ENCODE measurements at regions not wholly inside any gene's neighbourhood (a gene's known extent, or its start where the extent isn't known, plus 50 kb on each side); places are given as distances from the start of the nearest gene placed in this dataset.
A peak's percentile ranks its signal among the peaks of the same experiment; 100 is the strongest.

DNA sequence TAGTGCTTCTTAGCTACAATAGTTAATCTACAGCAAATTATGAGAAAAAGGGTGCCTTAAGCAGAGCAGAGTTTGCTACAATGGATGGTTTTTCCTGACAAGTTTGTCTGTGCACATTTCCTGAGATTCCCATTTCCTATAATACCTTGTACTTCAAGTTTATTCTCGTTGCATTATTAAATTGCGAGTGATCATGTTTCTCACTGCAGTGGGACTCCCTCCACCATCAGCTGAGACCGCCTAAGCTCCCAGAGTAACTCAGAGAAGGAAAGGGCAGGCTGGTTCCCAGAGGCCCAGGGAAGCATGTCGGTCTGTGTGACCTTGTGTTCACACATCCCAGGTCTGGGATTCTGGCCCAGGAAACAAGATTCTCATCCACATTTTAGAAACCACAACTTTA is 162.1 kb downstream of the ARL4C start:
- DNase-seq: no peak

DNA sequence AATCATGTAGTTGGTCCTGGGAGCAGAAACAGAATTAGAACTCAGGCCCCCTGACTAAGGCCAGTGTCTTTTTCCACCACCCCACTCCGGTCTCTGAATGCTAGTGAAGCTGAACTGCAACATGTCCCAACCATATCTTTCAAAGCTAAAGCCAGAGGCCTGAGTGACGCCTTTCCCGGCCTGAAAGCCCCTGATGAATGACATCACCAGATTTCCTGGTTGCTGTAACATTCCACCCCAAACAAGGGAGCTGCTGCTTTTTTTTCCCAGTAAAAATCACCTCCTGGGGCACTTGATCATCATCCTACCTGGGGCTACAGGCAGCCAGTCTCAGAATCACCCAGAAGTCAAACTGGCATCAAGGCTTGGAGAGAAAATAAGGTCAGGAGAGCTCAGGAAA is 162.7 kb downstream of the ARL4C start:
- no peak for DNase-seq

DNA sequence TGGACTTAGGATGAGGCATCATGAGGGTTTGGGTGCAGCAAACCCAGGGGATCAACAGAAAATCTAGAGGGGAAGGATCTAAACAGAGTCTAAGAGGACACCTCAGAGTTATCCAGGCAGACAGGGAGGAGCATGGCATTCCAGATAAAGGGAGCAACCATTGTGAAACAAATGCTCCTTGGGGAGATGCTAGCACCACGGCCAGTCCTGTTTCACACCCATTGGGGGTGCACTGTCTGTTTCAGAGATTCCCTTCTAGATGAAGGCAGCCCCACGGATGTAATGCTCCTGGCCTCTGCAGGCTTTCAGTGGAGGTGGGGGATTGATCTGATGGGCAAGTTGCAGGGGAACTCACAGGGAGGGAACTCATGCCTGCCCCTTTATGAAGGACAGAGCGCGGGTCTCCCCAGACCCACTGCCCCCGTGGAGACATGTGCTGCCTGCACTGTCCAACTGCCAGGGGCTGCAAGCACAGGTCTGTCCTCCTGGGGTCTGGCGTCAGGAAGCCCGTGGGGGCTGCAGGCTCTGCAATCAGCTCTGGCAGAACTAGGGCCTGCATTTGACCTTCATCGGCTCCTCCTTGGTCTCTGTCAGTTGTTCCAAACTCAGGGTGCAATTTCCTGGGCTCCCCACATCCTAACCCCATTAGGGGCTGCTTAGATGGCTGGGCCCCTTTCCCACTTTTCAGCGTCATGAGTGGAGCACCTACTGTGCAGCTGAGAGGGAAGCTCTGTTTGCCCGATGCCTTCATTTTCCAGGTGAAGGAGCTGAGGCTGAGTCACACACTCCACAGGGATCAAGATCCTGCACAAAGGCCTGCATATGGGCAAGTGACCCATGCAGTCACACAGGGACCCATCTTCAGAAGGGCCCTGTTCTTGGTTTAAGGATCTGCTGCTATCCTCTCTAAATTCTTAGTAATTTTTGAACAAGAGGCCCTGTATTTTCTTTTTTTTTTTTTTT is 163.4 kb downstream of the ARL4C start:
- DNase-seq: no peak

DNA sequence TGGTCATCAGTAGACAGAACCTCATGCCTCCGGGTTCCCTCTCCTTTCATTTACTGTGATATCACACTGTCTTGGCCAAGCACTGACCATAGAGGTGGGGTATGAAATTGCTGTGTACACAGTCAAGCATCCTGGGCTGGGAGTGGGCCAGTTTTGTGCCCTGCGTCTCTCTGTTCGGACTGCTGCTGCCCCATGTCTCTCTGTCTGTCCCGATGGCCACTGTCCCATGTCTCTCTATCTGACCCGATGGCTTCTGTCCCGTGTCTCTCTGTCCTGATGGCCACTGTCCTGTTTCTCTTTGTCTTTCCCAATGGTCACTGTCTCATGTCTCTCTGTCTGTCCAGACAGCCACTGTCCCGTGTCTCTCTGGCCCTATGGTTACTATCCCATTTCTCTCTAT is 164.9 kb downstream of the ARL4C start:
- DNase-seq: no peak

DNA sequence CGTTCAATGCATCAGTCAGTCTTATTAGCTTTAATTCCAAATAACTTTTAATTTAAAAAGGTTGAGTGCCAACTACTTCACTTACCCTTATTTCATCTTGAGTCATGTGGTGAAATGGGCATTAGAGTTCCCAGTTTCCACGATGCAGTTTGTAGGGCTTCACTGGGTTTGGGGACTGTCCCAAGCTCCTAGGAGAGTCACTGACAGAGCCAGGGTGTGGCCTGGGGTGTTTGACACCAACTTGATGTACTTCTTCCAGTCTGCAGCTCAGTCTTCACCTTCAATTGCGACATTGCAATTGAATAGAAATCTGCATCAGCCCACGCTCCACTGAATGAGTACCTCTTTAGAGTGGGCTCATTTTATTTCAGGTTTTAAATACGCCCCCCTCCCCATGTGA is 165.3 kb downstream of the ARL4C start:
- DNase-seq: peak; percentile 48

DNA sequence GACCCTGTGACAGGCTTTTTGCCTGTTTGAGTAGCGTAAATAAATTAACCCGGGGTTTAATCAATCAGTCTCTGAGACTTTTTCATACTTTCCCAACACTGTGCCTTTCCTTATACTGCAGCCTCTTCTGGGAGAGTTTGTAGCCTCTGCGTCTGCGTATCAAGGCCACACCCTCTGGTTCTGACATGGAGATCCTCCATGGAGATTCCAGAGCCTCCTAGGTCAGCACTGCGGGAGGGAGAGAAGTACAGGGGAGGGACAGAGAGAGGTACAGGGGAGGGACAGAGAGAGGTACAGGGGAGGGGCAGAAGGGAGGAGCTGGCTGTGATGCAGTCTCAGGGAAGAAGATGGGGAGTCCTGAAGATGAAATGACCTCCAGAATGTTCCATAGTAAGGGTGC is 166.0 kb downstream of the ARL4C start:
- no peak for DNase-seq

DNA sequence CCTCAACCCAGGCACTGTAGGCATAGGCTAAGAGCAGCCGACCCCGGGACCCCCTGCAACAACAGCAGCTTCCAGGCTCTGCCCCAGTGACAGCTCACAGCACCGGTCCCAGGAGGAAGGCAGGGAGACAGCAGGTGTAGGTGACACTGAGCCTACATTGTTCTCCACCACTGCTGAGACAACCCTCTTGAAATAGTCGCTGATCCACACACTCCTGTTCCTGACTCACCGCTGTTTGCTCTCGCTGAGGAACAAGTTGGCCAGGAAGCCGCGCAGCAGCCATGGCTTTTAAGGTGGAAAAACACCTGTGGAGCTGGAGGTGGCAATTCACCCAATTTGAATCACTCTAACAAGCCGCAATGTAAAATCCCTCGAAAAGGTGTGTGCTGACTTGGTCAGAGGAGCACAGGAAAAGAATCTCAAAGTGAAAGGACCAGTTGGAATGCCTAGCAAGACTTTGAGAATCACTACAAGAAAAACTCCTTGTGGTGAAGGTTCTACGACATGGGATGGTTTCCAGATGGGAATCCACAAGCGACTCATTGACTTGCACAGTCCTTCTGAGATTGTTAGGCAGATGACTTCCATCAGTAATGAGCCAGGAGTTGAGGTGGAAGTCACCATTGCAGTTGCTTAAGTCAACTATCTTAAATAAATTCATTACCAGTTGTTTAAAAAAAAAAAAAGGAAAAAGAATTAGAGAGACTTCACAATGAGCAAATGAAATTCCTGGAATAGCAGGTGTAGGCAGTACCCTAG is 167.5 kb downstream of the ARL4C start:
- no peak for DNase-seq

DNA sequence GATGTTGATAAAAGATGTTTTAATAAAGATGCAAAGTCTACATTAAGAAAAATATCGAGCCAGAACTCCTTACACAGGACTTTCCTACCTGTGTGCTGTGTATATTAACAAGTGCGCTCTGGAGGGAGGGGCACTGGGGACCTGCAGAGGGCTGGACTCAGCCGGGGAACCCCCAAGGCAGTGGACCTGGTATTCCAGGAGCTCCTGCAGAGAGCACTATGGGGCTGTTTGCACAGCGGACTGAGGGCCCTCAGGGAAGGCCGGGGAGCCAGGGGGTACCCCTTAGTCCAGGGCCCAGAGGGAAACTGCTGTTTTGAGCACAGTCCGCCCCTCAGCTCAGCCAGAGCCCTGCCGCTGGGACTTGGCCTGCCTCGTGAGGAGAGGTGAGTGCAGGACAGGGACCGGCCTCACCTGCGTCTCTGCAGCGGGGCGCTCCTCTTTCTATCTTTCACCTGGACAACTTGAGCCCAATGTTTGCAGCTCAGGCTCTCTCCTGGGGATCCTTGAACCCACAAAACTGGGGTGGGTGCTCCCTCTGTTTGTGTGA is 168.4 kb downstream of the ARL4C start:
- no peak for DNase-seq

DNA sequence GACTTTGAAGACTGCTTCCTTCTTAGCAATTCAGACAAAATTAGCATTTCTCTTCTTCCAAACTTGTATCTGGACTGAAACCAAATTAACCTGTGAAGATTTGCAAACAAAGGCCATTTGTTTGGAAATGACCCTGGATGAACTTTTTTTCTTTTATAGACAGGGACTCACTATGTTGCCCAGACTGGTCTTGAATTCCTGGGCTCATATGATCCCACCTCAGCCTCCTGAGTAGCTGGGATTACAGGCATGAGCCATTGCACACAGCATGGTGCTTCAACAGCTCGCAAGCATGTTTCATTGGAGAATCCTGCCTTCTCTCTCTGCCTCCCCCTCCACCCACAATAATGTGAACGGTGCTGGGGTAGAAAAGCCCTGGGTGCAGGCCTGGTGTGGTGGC is 170.2 kb downstream of the ARL4C start:
- DNase-seq: no peak

DNA sequence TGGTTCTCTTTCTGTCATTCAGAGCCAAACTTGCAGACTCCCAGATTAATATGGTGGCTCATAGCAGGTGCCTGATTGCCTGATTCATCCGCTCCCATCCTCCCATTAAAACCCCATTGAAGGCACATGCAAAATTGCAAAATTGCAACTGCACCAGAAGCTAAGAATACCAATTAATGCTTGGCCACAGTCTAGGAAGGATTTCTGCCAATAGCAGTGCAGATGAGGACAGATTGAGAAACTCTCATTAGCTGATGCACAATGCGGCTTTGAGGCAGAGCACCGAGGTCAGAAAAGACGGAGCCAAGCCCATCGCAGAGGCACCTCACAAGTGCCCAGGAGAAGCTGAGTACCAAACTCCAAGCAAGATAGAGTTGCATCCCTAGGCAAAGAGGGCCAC is 172.8 kb downstream of the ARL4C start:
- no peak for DNase-seq

DNA sequence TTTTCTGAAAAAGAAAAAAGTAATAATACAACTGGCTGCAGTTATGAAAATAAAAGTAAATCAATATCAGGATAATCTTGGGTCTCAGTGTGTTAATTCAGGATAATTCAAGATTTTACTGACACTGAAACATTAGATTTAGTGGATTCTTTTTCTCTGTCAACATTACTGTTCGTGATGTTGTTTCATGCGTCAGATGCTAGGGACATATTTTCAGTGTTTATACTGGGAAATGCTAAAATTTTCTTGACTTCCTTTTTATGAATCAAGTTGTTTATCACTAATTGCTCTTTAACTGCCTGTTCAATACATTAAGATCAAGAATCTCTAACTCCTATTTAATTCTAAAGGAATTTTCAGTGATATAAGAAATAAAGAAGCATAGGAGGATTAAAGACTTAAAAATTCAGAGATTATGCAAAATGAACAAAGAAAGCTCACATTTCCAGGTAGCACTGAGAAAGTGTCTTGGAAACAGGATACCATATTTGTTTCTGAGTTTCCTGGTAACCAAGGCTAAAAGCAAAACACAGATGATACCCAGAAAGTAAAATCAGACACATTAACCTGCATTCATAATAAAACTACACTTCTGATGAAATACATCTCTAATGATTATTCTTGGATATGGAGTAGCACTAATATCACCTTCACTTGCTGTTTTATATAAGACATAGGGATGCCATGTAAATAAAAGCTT is 174.0 kb downstream of the ARL4C start:
- DNase-seq: no peak

DNA sequence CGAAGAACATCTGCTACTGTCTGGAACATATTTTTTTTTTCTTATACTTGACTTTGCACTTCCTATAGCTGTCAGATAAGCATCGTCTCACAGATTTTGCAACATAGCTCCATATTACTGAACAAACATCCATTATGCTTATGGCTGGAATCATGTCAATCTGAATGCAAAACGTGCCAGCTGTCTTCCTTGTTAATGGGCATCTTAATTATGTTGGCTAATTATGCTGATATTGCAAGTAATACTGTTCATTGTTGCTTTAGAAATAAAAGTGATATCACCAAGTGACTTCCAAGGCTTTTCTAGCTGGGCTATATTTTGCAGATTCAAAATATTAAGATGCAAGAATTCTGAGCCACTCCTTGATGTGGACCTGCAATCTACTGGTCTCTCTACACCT is 176.8 kb downstream of the ARL4C start:
- DNase-seq: no peak

DNA sequence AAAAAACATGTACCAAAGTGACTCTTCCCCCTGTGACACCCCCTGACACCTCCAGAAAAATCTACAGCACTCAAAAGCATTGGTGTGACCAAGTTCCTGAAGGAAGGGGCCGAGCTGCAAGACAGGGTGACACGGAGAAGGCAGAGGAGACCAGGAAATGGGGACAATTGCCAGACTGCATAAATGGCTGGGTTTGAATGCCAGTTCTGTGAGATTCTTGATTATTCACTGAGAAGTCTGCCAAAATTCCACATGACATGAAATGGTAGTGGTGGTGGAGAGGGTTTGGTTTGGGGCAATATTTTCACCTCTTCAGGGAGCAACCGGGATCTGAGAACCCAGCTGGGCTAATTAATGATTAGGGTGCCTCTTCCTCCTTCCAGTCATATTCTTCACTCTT is 178.5 kb downstream of the ARL4C start:
- no peak for DNase-seq

DNA sequence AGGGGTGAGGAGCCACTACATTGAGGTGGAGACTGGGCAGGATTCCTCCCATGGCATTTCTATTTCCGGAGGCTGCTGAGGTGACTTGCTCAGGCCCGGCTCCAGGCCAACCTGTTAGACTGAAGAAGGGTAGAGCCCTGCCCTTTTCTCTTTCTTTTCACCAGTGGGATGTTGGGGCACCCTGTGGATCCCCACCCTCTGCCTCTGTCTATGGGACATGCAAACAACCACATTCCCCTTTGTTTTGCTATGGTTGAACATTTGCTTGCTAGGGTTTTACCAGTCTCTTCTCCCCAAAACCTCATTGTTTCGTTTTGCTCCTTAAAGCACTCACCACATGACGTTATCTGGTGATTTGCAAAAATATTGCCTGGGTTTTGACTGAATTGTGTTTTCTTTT is 183.3 kb downstream of the ARL4C start:
- no peak for DNase-seq

DNA sequence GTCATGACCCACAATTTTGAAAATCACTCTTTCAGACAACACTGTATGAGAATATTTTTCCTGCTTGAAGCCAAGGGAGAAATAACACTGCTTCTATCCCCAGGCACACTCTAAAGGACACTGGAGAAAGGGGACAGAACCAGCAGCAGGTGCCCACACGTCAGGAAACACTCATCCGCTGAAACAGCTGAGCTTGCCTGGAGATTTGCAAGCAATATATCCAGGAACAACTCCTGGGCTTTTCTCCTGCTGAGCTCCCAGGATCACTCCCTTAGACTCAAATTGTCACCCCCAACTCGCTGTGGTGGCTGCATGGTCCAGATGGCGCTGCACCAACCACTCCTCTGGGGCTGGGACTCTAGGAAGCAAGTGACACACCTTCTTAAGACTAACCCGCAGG is 186.7 kb downstream of the ARL4C start:
- DNase-seq: no peak

DNA sequence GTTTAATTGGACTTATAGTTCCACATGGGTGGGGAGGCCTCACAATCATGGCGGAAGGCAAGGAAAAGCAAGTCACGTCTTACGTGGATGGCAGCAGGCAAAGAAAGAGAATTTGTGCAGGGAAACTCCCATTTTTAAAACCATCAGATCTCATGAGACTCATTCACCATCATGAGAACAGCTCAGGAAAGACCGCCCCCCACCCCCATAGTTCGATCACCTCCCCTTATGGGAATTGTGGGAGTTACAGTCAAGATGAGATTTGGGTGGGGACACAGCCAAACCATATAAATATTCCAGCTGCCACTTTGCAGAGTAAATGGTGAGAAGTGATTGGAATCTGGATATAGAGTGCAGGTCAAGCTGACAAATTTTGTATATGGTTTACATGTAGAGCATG is 187.4 kb downstream of the ARL4C start:
- DNase-seq: peak; percentile 37

DNA sequence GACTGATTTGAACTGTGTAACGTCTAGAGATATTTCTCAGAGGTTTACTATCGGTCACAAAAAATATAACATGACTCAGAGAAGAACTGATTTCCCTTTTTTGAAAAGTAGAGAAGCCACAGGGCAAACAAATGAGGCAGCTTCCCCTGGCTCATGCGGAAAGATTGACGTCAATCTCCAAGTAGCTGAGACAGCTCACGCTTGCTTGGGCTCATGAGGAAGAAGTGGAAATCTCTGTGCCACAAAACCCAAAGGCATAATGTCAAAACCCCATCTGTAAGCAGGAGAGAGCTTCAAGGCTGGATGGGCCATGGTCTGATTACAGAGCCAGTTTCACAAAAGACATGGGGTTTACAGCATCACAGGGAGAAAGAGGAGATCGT is 188.1 kb downstream of the ARL4C start:
- DNase-seq: peak; percentile 97

DNA sequence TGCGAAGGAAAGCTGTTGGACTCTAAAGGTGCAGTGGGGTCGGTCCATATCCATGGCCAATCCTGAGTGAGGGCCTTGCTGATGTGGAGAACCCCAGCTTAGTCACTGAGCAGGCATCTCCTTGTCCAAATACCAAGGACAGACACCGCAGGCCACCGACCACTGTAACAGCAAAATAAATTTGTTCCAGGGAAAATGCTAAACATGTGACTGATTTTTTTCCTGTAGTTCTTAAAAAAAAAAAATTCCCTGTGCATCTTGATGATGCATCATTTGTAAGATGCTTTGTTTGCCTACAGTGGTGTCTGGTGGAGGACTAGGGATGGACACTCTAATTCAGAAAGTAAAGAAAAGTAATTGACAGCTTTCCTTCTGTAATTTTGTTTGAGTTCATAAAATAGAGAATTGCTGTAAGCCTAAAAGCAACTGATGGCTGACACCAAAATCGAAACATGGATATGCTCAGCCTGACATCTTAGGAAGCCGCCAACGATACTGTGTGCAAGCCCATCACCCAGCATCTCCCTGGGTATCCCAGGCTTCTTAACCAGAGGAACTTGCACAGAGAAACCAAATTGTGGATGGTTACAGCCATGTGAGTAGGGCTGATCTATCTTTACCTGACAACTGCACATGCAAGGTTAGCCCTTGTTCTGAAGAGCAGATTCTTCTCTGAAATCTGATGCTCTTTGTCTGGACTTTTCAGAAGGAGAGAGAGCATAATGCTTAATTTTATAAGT is 188.6 kb downstream of the ARL4C start:
- peak; percentile 47 for DNase-seq

DNA sequence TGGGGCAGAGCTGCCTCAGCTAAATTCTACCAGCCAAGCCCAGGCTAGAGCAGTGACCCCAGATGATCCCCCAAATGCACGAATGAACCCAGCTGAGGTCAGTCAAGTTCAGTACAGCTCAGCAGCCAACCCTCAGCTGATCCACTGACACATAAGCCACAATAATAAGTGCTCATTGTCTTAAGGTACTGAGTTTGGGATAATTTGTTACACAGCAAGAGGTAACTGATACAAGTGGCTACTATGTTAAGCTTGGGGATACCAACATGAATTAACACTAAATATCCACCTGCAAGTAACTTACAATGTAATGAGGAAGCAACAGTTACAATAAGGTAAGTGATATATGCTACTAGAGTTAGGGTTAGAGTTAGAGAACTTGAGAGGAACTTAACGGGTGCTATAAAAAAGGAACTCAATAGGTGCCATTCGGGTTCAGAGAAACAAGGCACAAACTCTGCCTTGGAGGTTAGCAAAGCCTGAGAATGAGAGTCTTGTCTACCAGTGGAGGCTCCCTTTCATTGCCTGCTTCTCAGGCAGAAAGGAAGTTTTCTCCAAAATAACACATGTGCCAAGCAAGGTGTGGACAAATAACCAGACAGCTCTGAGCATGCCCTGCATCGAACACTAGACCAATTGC is 189.4 kb downstream of the ARL4C start:
- DNase-seq: no peak

DNA sequence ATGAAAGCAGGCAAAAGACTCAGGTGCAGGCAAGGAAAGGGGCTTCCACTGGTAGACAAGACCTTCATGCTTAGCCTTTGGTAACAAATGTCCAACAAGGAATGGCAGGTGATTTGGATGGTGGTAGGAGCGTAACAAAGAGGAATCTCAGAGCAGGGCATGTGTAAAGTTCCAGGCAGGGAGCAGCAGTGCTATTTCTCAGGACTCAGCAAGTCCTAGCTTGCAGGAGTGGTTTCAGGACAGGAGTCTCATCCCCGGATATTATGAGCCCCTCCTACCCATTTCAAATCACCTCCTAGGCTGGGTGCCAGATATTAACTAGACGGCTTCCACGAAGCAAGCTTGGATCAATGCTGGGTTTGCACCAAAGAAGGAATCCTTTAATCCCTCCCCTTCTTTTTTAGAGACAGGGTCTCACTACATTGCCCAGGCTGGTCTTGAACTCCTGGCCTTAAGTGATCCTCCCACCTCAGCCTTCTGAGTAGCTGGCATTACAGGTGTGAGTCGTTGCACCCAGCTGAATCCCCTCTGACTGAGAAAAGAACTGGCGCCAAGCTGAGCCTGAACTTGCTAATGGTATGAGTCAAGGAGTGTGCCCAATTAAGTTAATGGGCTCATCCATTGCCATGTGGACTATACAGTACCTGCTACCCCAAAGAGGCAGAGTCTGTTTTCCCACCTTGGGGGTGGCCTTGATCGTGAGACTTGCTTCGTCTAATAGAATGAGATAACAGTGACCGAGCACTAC is 190.3 kb downstream of the ARL4C start:
- DNase-seq: no peak

DNA sequence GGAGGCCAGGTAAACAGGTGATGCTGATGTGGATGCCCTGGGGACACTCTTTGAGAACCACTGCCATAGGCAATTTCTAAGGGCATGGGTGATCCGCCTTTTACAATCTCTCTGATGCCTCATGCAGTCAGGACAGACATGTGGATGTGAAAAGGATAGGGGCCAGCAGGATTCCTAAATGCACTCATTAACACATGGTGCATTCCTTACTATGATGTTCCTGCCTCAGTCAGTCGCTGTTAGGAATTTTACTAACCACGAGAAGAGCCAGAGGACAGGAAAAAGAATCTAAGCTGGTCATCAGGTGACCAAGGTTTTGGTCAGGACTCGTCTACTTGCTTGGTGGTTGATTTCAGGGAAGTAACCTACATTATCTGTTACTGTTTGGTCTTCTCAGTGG is 191.0 kb downstream of the ARL4C start:
- DNase-seq: peak; percentile 16
